ENCODE measurements at regions not wholly inside any gene's neighbourhood (a gene's known extent, or its start where the extent isn't known, plus 50 kb on each side); places are given as distances from the start of the nearest gene placed in this dataset.
"Not testable (repeated sequence)": the region's sequence is repeated elsewhere in the genome, so short reads cannot be mapped to it uniquely, and the experiment has no call there.

GRCh38 chr4:170801771-170802170, 712.0 kb upstream of the AADAT start:
- no peak for DNase-seq (ENCODE audit: low spot score)

DNA sequence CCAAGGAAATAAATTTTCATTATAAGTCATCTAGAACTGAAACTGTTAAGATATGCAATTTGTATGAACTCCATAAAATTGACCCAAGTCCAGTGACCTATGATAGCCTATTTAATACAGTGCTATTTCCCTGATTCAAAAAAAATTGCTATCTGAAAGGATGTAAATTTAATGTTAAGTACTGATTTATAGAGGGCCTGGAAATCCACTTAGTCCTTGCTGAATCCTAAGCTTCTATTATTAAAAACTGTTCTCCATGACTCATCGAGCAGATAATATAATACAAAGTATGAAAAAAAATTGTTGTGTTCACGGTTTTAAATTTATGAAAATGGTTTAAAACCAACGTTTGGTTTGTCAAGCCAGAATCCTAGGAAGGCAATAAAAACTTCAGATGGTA, 704.8 kb upstream of the AADAT start:
- no peak for DNase-seq (ENCODE audit: low spot score)

GRCh38 chr4:170788540-170789051, 698.8 kb upstream of the AADAT start:
- DNase-seq (ENCODE audit: low spot score) = not testable (repeated sequence)

DNA sequence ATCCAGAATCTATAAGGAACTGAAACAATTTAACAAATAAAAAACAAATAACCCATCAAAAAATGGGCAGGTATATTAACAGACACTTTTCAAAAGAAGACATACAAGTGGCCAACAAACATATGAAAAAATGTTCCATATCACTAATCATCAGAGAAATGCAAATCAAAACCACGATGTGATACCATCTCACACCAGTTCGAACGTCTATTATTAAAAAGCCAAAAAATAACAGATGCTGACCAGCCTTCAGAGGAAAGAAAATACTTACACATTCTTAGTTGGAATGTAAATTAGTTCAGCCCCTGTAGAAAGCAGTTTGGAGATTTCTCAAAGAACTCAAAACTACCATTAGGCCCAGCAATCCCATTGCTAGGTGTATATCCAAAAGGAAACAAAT, 687.9 kb upstream of the AADAT start:
- no peak for DNase-seq (ENCODE audit: low spot score)

DNA sequence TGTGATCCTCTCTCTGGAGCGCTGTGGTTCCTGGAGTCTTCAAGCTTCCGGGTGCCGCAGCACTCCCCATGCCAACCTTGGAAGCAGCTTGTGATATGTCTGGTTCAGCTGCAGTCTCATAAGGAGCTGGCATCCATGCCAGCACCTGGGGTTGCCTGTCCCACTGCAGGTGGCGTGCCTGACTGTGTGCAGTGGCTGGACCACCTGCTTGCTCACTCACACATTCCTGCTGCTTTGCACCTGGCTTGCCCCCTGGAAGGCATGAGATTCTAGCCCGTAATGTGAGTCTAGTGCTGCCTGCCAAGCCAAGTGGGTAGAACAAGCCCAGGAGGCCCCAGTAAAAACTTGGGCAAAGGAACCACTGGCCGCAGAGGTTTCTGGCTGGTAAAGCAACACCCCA, 687.2 kb upstream of the AADAT start:
- no peak for DNase-seq (ENCODE audit: low spot score)

DNA sequence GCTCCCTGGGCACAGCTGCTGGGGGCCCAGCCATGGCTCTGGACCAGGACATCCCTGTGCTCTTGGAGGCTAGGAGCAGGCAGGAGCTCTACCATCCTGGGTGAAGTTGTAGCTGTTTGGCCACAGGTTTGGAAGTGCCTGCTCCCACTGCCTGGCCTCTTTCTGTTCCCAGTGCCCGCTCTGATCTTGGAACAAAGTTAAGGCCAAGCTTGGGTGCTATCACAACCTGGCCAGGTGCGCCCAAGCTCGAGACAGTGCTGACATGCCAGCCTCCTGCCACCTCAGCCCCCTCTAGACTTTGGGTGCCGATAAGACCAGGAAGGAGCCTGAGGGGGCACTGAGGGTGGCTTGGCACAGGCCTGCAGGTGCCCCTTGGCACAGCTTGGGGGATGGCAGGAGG, 686.1 kb upstream of the AADAT start:
- DNase-seq (ENCODE audit: low spot score) = no peak

- DNase-seq (ENCODE audit: low spot score) = no peak
These were observed 684.0 kb upstream of the AADAT start for GRCh38 chr4:170773709-170774273.

DNA sequence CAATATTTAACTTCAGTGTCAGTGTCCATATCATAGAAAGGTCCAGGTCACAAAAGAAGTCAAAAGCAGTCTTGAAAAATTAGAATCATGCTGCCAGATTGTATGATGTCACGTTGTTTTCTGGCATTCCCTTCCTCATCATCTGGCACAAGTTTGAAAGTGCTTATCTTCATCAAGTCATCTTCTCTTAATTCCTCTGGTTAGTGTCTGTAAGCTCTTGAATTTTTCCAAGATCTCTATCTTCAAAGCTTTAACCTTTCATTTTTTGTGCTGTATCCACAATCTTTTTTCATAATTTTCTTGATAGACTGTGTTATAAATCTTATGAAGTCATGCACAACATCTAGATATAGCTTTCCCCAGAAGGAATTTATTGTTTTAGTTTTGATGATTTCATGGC, 682.7 kb upstream of the AADAT start:
- no peak for DNase-seq (ENCODE audit: low spot score)

- DNase-seq (ENCODE audit: low spot score) = no peak
These were observed 680.9 kb upstream of the AADAT start for GRCh38 chr4:170770664-170771063.

GRCh38 chr4:170769862-170770261, 680.1 kb upstream of the AADAT start:
- no peak for DNase-seq (ENCODE audit: low spot score)

DNA sequence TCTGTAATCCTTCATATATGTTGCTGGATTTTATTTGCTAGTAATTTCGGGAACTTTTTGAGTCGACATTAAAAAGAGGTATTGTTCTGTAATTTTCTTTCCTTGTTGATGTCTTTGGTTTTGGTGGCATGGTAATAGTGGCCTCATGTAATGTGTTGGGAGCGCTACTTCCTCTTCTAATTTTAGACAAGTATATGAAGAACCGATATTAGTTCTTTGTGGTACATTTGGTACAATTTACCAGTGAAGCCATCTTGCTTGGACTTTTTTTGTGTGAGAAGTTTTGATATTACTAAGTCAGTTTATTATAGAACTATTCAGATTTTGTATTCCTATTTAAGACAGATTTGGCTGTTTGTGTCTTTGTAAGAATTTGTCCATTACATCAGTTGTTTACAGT, 669.2 kb upstream of the AADAT start:
- no peak for DNase-seq (ENCODE audit: low spot score)

DNA sequence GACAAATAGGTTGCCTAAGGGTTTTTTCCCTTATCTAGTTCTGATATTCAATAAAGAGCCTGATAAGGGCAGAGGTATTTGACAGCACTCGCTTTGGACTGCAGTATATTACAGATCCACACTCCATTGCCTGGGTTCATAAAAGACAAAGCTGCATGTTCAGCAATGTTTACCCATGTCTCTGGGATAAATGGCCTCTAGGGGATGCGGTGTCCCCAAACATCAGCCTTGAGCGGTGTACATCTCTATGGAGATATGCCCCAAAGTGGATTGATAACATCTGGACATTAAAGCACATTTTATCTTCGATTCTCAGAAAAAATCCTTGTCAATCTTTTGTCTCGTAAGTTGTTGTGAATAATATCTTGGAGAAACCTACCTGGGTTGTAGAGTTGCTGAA, 660.8 kb upstream of the AADAT start:
- DNase-seq (ENCODE audit: low spot score) = no peak

GRCh38 chr4:170748975-170749374, 659.2 kb upstream of the AADAT start:
- no peak for DNase-seq (ENCODE audit: low spot score)

DNA sequence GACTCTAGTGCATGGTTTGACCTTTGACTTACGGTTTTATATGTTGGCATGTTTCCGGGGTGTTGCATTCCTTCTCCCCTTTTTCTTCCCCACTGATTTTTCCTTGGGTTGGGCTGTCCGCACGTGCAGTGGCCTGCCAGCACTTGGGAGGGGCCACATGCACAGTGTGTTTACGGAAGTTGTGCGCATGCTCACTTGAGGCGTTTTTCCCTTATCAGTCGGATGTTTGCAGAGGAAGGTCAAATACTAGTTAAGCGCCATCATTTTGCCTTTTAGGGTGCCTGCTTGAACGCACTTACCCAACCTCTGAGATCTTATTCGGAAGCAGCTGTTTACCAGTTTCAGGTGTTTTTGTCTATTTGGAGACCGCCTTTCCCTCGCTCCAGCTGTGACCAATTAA, 653.9 kb upstream of the AADAT start:
- no peak for DNase-seq (ENCODE audit: low spot score)

DNA sequence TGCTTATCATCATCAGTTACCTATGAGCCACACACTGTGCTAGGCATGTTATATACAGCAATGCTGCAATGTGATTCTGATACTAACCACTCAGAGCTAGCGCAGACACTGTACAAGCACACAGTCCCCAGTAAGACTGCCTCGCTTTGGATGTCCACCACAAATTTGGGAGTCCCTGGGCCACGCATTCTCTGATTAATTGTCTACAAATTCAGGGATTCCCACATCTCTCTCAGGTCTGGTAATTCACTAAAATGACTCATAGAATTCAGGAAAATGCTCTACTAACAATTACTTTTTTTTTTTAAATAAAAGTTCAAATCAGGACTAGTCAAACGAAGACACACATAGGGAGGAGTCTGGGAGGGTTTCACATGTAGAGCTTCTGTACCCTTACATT, 652.1 kb upstream of the AADAT start:
- DNase-seq (ENCODE audit: low spot score) = no peak

GRCh38 chr4:170736710-170737109, 647.0 kb upstream of the AADAT start:
- DNase-seq (ENCODE audit: low spot score) = no peak

GRCh38 chr4:170729897-170730296, 640.1 kb upstream of the AADAT start:
- no peak for DNase-seq (ENCODE audit: low spot score)

DNA sequence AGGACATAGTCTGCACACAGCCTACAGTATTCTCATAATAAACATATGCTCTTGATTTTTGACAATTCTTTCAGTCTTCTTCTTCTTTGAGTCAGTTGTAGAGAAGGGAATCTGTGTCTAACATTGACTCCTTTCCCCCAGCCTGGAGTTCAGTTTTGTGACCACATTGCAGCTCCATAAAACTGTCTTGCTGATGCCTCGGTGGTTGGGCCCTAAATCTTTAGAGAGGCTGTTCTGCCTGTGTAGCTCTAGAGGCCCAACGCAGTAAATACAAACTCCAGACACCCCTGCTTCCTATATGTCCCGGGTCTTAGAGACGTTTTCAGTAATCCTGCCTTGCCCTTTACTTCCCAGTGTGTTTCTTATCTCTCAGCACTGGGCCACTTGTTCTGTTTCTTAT, 639.5 kb upstream of the AADAT start:
- no peak for DNase-seq (ENCODE audit: low spot score)

- DNase-seq (ENCODE audit: low spot score) = no peak
These were observed 634.4 kb upstream of the AADAT start for GRCh38 chr4:170724191-170724590.

DNA sequence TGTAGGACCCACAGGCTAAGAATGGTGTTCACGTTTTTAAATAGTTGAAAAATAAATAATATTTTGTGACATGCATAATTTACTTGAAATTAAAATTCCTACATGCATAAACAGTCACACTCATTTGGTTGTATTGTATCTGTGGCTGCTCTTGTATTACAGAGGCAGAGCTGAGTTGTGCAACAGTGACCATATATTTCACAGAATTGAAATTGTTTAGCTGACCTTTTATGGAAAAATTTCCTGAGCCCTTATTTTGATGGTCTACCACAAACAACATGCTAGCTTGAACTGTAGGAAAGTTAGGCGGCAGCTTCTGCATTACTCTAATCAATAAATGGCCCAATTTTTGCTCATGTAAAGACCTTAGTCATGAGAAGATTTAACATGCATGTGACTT, 633.4 kb upstream of the AADAT start:
- no peak for DNase-seq (ENCODE audit: low spot score)

DNA sequence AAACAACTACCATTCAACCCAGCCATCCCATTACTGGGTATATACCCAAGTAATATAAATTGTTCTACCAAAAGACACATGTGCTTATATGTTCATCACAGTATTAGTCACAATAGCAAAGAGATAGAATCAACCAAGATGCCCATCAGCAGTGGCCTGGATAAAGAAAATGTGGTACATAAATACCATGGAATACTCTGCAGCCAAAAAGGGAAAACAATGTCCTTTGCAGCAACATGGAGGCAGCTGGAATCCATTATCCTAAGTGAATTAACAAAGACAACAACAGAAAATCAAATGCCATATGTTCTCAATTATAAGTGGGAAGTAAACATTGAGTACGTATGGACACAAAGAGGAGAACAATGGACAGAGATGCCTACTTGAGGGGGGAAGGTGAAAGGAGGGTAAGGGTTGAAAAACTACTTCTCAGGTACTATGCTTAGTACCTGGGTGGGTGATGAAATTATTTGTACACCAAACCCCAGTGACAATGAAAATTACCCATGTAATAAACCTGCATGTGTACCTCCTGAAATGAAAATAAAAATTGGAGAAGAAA, 632.1 kb upstream of the AADAT start:
- no peak for DNase-seq (ENCODE audit: low spot score)

- no peak for DNase-seq (ENCODE audit: low spot score)
These were observed 627.1 kb upstream of the AADAT start for GRCh38 chr4:170716868-170717267.

DNA sequence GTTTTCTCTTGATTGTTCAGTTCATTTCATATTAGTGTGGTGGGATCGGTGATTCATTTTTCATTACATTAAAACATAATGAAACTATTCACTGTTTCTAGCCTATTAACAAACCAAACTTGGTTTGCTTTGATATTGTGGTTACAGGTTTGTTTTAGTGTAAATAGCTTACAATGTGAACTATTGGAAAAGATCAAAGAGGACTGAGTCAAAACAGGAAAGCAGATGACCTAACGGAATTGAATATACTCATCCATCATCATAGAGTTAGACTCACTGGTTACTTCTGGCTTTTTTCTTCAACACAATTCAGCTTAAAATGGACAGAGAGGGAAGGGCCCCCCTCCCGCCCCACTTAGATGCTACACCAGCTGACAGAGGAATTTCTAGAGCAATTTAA, 616.2 kb upstream of the AADAT start:
- no peak for DNase-seq (ENCODE audit: low spot score)

DNA sequence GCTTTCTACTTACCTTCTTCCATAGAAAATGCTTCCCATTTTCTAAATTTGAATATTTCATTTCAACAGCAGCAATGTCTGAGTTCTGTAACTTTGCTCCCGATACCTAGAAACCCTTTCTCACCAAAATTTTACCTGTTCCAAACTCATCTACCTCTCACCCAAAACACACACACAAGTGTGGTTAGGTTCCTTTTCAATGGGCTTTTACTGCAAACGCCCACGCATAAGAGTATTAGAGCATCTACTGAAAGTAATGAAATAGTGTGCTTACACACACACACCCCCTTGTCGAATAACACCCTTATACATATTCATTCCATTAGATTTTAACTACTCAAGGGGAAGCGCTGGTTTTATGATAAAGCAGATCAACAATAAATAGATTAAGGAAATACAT, 610.3 kb upstream of the AADAT start:
- DNase-seq (ENCODE audit: low spot score) = no peak
